Ovary (tissue), 7 donors: ENCODE measurements at regions not wholly inside any gene's neighbourhood (a gene's known extent, or its start where the extent isn't known, plus 50 kb on each side); places are given as distances from the start of the nearest gene placed in this dataset.

Source experiments
- DNase-seq, 5 donors: peaks; one replicate each; pipeline ENCODE4 v3.0.0-alpha.2; 2019 to 2020
- H3K27ac ChIP-seq, 2 donors: fragments of 200-600 bp; one replicate each; pipeline versions ENCODE4 v1.5.1 to v1.8.0; 2019 to 2022
- H3K27me3 ChIP-seq: fragments of 200-600 bp; one replicate; pipeline ENCODE4 v1.8.0; 2022
- H3K36me3 ChIP-seq: fragments of 200-600 bp; sonication (generic); one replicate; pipeline ENCODE4 v1.5.1; 2019
- H3K4me1 ChIP-seq: one replicate; pipeline ENCODE4 v1.8.1; 2013; ENCODE audit warnings: mild to moderate bottlenecking, moderate library complexity; ENCODE audit not compliant: insufficient read depth
- H3K4me3 ChIP-seq: fragments of 200-600 bp; sonication (generic); one replicate; pipeline ENCODE4 v1.5.1; 2017
- H3K9me3 ChIP-seq, 2 donors: fragments of 200-600 bp in 1 of 2; sonication (generic) in 1 of 2; one replicate each; pipeline versions ENCODE4 v1.5.1 to v1.8.1; 2013 to 2019; ENCODE audit warnings: mild to moderate bottlenecking in 1 of 2, moderate library complexity in 1 of 2
- EP300 ChIP-seq: sonication (generic); formaldehyde crosslinking; IDR thresholded peaks from one replicate; pipeline ENCODE4 v1.6.1; 2017; ENCODE audit warnings: antibody characterized with exemption
- POLR2A ChIP-seq: fragments of 450-650 bp; IDR thresholded peaks from one replicate; pipeline ENCODE4 v1.6.1; 2017; ENCODE audit warnings: antibody characterized with exemption, mild to moderate bottlenecking, moderate library complexity
- WGBS, 3 donors: extraction: QIAGEN DNeasy Blood & Tissue Kit in 1 of 3; methylation state at CpG; one replicate each; pipeline versions ENCODE4 v1.1.5 to v1.1.7; 2013 to 2017; 5-methylcytosine and 5-hydroxymethylcytosine counted together
- intact Hi-C, 4 donors: fragments of 100-400 bp; cut with DNase I; formaldehyde crosslinking; loops; one replicate each; pipeline versions ENCODE4 v1.11.0 to v1.15.1; 2022 to 2023
- TF ChIP-seq, protein P1 (sequence below), 3 donors: fragments of 450-650 bp in 2 of 3; fragments of 200-600 bp in 1 of 3; IDR thresholded peaks; one replicate each; pipeline versions ENCODE4 v1.5.1 to v1.8.0; 2016 to 2022; ENCODE audit warnings: antibody characterized with exemption in 3 of 3, mild to moderate bottlenecking in 1 of 3
- donor health status: DM: no; HTN: no; CAD: no; lungs with moderate emphysema.
- donor health status: DM: no; HTN: no; CAD: no.
- donor health status: Bipolar disorder and iron deficiency.
- donor health status: DM: no; HTN: no; CAD: no.
- donor health status: DM: yes; HTN: yes; CAD: no.

DNA sequence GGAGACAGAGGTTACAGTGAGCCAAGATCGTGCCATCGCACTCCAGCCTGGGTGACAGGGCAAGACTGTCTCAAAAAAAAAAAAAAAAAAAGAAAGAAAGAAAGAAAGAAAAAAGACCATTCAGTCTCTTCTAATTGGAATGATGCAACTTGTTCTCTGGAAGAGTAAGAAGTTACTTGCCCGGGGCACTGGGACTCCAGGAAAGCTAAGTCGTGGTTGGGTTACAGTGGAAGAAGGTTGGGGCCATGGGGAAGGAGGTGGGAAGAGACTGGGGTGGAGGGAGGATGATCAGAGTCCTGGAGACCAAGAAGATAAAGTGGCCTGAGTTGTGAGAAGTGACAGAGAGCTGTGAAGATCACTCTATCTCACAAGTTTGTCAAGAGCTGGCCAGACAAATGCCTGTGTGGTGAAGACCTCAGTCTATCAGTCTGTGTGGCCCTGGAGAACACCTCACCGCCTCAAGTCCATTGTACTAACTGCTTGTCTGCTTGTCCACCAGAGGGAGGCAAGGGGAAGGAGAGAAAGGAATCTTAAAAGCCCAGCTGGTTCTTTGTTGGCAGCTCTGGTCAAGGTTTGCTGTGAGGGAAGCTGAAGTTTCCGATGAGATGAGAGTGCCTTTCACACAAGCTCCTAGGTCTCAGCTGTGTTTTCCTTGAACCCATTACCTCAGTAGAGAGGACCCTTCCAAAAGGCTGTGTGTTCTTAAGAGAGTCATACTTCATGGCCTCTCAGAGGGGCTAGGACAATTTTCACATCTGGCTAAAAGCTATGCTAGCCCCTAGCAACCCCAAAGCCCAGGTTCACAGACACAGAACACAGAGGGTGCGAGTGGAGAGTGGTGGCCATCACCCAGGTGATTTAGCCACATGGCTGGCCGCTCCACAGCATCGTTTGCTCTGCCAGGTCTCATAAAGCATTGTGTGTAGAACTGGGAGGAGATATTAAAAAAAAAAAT lies 72.0 kb upstream of the TMEM178A start:
- TF ChIP-seq EP300 (no peak), POLR2A (no peak)
- TF ChIP-seq, protein P1, sequence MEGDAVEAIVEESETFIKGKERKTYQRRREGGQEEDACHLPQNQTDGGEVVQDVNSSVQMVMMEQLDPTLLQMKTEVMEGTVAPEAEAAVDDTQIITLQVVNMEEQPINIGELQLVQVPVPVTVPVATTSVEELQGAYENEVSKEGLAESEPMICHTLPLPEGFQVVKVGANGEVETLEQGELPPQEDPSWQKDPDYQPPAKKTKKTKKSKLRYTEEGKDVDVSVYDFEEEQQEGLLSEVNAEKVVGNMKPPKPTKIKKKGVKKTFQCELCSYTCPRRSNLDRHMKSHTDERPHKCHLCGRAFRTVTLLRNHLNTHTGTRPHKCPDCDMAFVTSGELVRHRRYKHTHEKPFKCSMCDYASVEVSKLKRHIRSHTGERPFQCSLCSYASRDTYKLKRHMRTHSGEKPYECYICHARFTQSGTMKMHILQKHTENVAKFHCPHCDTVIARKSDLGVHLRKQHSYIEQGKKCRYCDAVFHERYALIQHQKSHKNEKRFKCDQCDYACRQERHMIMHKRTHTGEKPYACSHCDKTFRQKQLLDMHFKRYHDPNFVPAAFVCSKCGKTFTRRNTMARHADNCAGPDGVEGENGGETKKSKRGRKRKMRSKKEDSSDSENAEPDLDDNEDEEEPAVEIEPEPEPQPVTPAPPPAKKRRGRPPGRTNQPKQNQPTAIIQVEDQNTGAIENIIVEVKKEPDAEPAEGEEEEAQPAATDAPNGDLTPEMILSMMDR (IDR thresholded peaks at IDR 0.05): no peak
- H3K27ac ChIP-seq: no peak overlapping the region
- H3K4me1 ChIP-seq: no peaks in the 10 kb centered on the region
- 56 to 57% (median 56%) methylated on average over 9 of the region's 9 CpGs for WGBS, 3 donors
- H3K9me3 ChIP-seq: no peaks in the 10 kb centered on the region
- peak in 4 of 5 donors; percentile 11 to 32 (median 22) for DNase-seq
- intact Hi-C loops: no loop called here
- no peak overlapping the region for H3K4me3 ChIP-seq
- no peaks in the 10 kb centered on the region for H3K36me3 ChIP-seq
- no peaks in the 10 kb centered on the region for H3K27me3 ChIP-seq

DNA sequence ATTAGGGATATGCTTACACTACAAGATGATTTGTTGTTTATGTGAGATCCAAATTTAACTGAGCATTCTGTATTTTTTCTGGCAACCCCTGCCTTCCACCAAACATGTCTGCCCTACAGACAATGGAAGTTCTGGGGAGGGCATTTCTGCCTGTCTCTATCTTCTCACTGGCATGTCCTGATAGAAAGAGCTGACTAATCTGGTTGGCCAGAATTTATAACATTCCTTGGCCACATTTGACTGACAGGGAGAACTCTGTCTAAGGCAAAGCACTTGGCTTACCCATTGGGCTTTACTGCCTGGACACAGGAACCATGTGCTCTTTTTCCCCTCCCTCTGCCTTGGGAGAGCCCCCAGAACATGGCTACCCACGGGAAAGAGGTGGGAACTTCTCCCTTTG lies 70.6 kb upstream of the TMEM178A start:
- WGBS, 3 donors: 77 to 90% (median 89%) methylated on average over 1 of the region's 1 CpG
- H3K36me3 ChIP-seq: no peaks in the 10 kb centered on the region
- H3K4me1 ChIP-seq: no peaks in the 10 kb centered on the region
- DNase-seq: no peak
- H3K9me3 ChIP-seq: no peaks in the 10 kb centered on the region
- H3K27ac ChIP-seq: no peak overlapping the region
- H3K4me3 ChIP-seq: no peak overlapping the region
- TF ChIP-seq, protein P1 (IDR thresholded peaks at IDR 0.05): no peak
- TF ChIP-seq POLR2A (no peak), EP300 (no peak)
- no peaks in the 10 kb centered on the region for H3K27me3 ChIP-seq
- intact Hi-C loops: no loop called here

DNA sequence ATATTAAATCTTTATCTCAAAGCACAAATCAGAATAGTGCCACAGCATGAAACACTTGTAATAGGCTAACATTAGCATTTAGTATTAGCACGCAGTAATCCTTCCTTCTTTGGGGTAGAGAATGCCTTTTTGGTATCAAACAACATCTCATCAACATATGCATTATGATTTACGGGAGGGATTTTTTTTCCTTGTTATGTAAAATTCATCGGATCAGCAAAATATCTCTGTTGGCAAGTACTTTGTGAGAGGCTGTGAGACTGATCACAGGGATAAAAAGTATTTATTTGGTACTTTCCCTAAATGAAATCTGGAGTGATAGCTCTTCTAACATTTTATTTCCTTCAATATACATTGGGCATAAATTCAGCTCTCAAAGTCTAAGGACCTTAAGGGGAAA lies 68.4 kb upstream of the TMEM178A start:
- no peak for DNase-seq
- Histone ChIP-seq H3K27me3 (no peaks in the 10 kb centered on the region), H3K27ac (no peak overlapping the region), H3K4me1 (no peaks in the 10 kb centered on the region), H3K36me3 (no peaks in the 10 kb centered on the region), H3K4me3 (no peak overlapping the region), H3K9me3 (no peaks in the 10 kb centered on the region)
- 91 to 94% (median 92%) methylated on average over 3 of the region's 3 CpGs for WGBS, 3 donors
- intact Hi-C loops: no loop called here
- no peak for TF ChIP-seq EP300
- TF ChIP-seq, protein P1 (IDR thresholded peaks at IDR 0.05): no peak
- no peak for TF ChIP-seq POLR2A

DNA sequence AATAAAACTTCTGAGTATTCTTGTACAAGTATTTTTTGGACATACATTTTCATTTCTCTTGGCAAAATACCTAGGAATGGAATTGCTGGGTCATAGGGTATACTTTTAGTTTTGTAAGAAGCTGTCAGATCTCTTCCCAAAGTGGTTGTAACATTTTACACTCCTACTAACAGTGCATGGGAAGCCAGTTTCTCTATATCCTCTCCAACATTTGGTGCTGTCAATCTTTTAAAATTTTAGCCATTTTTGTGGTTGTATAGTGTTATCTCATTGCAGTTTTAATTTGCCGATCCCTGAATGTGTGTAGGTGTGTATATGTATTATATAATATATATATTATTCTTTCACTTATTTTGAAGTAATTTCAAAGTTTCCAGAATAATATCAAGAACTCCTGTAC lies 63.1 kb upstream of the TMEM178A start:
- Histone ChIP-seq H3K27me3 (no peaks in the 10 kb centered on the region), H3K27ac (no peak overlapping the region), H3K9me3 (no peaks in the 10 kb centered on the region), H3K4me1 (no peaks in the 10 kb centered on the region), H3K4me3 (no peak overlapping the region), H3K36me3 (no peaks in the 10 kb centered on the region)
- no peak for DNase-seq
- TF ChIP-seq POLR2A (no peak), EP300 (no peak)
- TF ChIP-seq, protein P1 (IDR thresholded peaks at IDR 0.05): no peak
- intact Hi-C loops: no loop called here
- WGBS, 3 donors: 86 to 96% (median 88%) methylated on average over 1 of the region's 1 CpG
